CD4-positive, alpha-beta T cell (primary cell): ENCODE measurements at regions not wholly inside any gene's neighbourhood (a gene's known extent, or its start where the extent isn't known, plus 50 kb on each side); places are given as distances from the start of the nearest gene placed in this dataset.

ENCODE experiments used
- ATAC-seq: fragments of 200-7000 bp; cut with Tn5 transposase; one replicate; pipeline ENCODE4 v1.10.0; 2022; ENCODE audit warnings: mild to moderate bottlenecking; ENCODE audit not compliant: poor library complexity
- CTCF ChIA-PET: fragments of 350-600 bp; sonication (Branson Sonifier 250); formaldehyde crosslinking; loops from one replicate; lab custom pipeline; 2021; ENCODE audit warnings: antibody characterized with exemption, inconsistent platforms; lab: Charles Lee
- POLR2A ChIA-PET: fragments of 350-600 bp; sonication (Branson Sonifier 250); formaldehyde crosslinking; loops from one replicate; lab custom pipeline; 2021; ENCODE audit warnings: antibody characterized with exemption, inconsistent platforms; lab: Charles Lee
- DNase-seq, 14 experiments: peaks; one replicate each; pipeline ENCODE4 v3.0.0-alpha.2; 2013 to 2020; ENCODE audit warnings: mixed read lengths in 2 of 14
- H3K27ac ChIP-seq, 2 donors: one replicate each; pipeline versions ENCODE4 v1.5.1 to v1.7.0; 2013; ENCODE audit warnings: low read length in 2 of 2, low read depth in 1 of 2, mild to moderate bottlenecking in 1 of 2
- H3K27me3 ChIP-seq, 2 experiments: 1 replicate in 1 of 2; 2 replicates in 1 of 2; pipeline versions ENCODE4 v1.6.1 to v1.7.0; 2013; ENCODE audit warnings: low read length in 2 of 2, control low read depth in 1 of 2, mild to moderate bottlenecking in 1 of 2, moderate library complexity in 1 of 2; ENCODE audit not compliant: insufficient read depth in 2 of 2, control insufficient read depth in 1 of 2
- H3K36me3 ChIP-seq: one replicate; pipeline ENCODE4 v1.6.1; 2013; ENCODE audit warnings: low read length, control low read depth; ENCODE audit not compliant: insufficient read depth
- H3K4me1 ChIP-seq: one replicate; pipeline ENCODE4 v1.6.1; 2013; ENCODE audit warnings: low read length, control low read depth; ENCODE audit not compliant: insufficient read depth
- H3K4me3 ChIP-seq: one replicate; pipeline ENCODE4 v1.5.1; 2013; ENCODE audit warnings: mild to moderate bottlenecking, low read length, moderate library complexity
- H3K9me3 ChIP-seq, 2 experiments: 1 replicate in 1 of 2; 2 replicates in 1 of 2; pipeline versions ENCODE4 v1.6.1 to v1.7.0; 2013; ENCODE audit warnings: low read length in 2 of 2, mild to moderate bottlenecking in 2 of 2, control low read depth in 1 of 2, moderate library complexity in 1 of 2; ENCODE audit not compliant: control insufficient read depth in 1 of 2, insufficient read depth in 1 of 2
- H3K27ac Mint-ChIP-seq: one replicate; pipeline ENCODE4 v1.8.0; 2020; ENCODE audit warnings: mixed read lengths
- H3K27me3 Mint-ChIP-seq: one replicate; pipeline ENCODE4 v1.8.0; 2021; ENCODE audit warnings: mixed read lengths
- H3K36me3 Mint-ChIP-seq: one replicate; pipeline ENCODE4 v1.8.0; 2021; ENCODE audit warnings: low read depth, mixed read lengths
- H3K4me1 Mint-ChIP-seq: one replicate; pipeline ENCODE4 v1.8.0; 2021; ENCODE audit warnings: low read depth, mixed read lengths
- H3K4me3 Mint-ChIP-seq: one replicate; pipeline ENCODE4 v1.8.0; 2020; ENCODE audit warnings: mild to moderate bottlenecking, mixed read lengths
- H3K9me3 Mint-ChIP-seq: one replicate; pipeline ENCODE4 v1.8.0; 2020; ENCODE audit warnings: mixed read lengths
- CTCF ChIP-seq: fragments of 200-600 bp; IDR thresholded peaks from one replicate; pipeline ENCODE4 v1.8.0; 2022; ENCODE audit warnings: antibody characterized with exemption, mild to moderate bottlenecking
- intact Hi-C, 2 experiments: fragments of 100-400 bp; cut with DNase I in 1 of 2; cut with micrococcal nuclease in 1 of 2; formaldehyde crosslinking; loops; one replicate each; pipeline versions ENCODE4 v1.15.1 to v1.9.0; 2023 to 2025; cut with DNase I, micrococcal nuclease

GRCh38 chr1:56333461-56333860 is 245.9 kb downstream of the PLPP3 start:
- intact Hi-C loops, result no loop called here
- H3K4me3 ChIP-seq, result no peak overlapping the region
- DNase-seq (no peak), ATAC-seq (no peak)
- H3K27ac Mint-ChIP-seq, result no peak overlapping the region
- no peak for TF ChIP-seq CTCF
- H3K27ac ChIP-seq, result no peak overlapping the region
- H3K4me1 ChIP-seq, result no peaks in the 10 kb centered on the region
- H3K36me3 ChIP-seq, result no peaks in the 10 kb centered on the region
- no peaks in the 10 kb centered on the region for H3K9me3 Mint-ChIP-seq
- H3K9me3 ChIP-seq, result no peaks in the 10 kb centered on the region
- ChIA-PET CTCF (interaction anchor here (0.6 kb wide), 1 partner anchor 29 kb away, joined by 3 read pairs; no protein-coding TSS in a partner anchor), POLR2A (no interaction called here)
- no peaks in the 10 kb centered on the region for H3K4me1 Mint-ChIP-seq
- H3K27me3 ChIP-seq, result no peaks in the 10 kb centered on the region
- H3K36me3 Mint-ChIP-seq, result no peaks in the 10 kb centered on the region
- no peaks in the 10 kb centered on the region for H3K27me3 Mint-ChIP-seq
- no peak overlapping the region for H3K4me3 Mint-ChIP-seq

GRCh38 chr1:56331892-56332567 is 247.3 kb downstream of the PLPP3 start:
- Histone ChIP-seq H3K4me1 (no peaks in the 10 kb centered on the region), H3K27me3 (no peaks in the 10 kb centered on the region), H3K27ac (no peak overlapping the region), H3K4me3 (no peak overlapping the region), H3K9me3 (no peaks in the 10 kb centered on the region), H3K36me3 (no peaks in the 10 kb centered on the region)
- CTCF ChIA-PET, result no interaction called here
- no peaks in the 10 kb centered on the region for H3K27me3 Mint-ChIP-seq
- DNase-seq (peak in 2 of 14 experiments; percentile 5 to 34), ATAC-seq (no peak)
- POLR2A ChIA-PET, result no interaction called here
- no peaks in the 10 kb centered on the region for H3K36me3 Mint-ChIP-seq
- H3K4me3 Mint-ChIP-seq, result no peak overlapping the region
- H3K9me3 Mint-ChIP-seq, result no peaks in the 10 kb centered on the region
- no peak for TF ChIP-seq CTCF
- intact Hi-C loops, result no loop called here
- H3K4me1 Mint-ChIP-seq, result no peaks in the 10 kb centered on the region
- H3K27ac Mint-ChIP-seq, result no peak overlapping the region

GRCh38 chr1:56331207-56331891 is 248.0 kb downstream of the PLPP3 start:
- Histone ChIP-seq H3K4me1 (no peaks in the 10 kb centered on the region), H3K27me3 (no peaks in the 10 kb centered on the region), H3K9me3 (no peaks in the 10 kb centered on the region), H3K4me3 (no peak overlapping the region), H3K27ac (no peak overlapping the region), H3K36me3 (no peaks in the 10 kb centered on the region)
- Mint-ChIP-seq H3K4me3 (no peak overlapping the region), H3K27me3 (no peaks in the 10 kb centered on the region), H3K4me1 (no peaks in the 10 kb centered on the region), H3K27ac (no peak overlapping the region), H3K36me3 (no peaks in the 10 kb centered on the region), H3K9me3 (no peaks in the 10 kb centered on the region)
- ATAC-seq (no peak), DNase-seq (no peak)
- intact Hi-C loops, result no loop called here
- CTCF ChIA-PET, result no interaction called here
- POLR2A ChIA-PET, result no interaction called here
- no peak for TF ChIP-seq CTCF
